Right cardiac atrium (tissue), 5 donors: ENCODE measurements at regions not wholly inside any gene's neighbourhood (a gene's known extent, or its start where the extent isn't known, plus 50 kb on each side); places are given as distances from the start of the nearest gene placed in this dataset.

Experiments used
- ATAC-seq, 2 donors: fragments of 200-7000 bp; cut with Tn5 transposase; one replicate each; pipeline versions ENCODE4 v1.8.0 to v1.9.1; 2020; ENCODE audit warnings: moderate library complexity in 2 of 2, mild to moderate bottlenecking in 1 of 2
- DNase-seq, 3 donors: peaks; one replicate each; pipeline ENCODE4 v3.0.0-alpha.2; 2020
- H3K27ac ChIP-seq: one replicate; pipeline ENCODE4 v1.5.1; 2013; ENCODE audit warnings: mild to moderate bottlenecking, low read length, control low read depth, moderate library complexity
- H3K27me3 ChIP-seq: one replicate; pipeline ENCODE4 v1.6.1; 2013; ENCODE audit not compliant: control insufficient read depth, insufficient read depth
- H3K4me1 ChIP-seq: one replicate; pipeline ENCODE4 v1.6.1; 2013; ENCODE audit warnings: low read length; ENCODE audit not compliant: control insufficient read depth, insufficient read depth
- H3K4me3 ChIP-seq: one replicate; pipeline ENCODE4 v1.5.1; 2013; ENCODE audit warnings: low read length, control low read depth
- H3K9me3 ChIP-seq: one replicate; pipeline ENCODE4 v1.6.1; 2013; ENCODE audit warnings: low read length; ENCODE audit not compliant: control insufficient read depth
- WGBS: extraction: QIAGEN DNeasy Blood & Tissue Kit; methylation state at CpG from one replicate; pipeline ENCODE4 v1.1.7; 2013; 5-methylcytosine and 5-hydroxymethylcytosine counted together
- intact Hi-C, 4 donors: fragments of 100-400 bp; cut with DNase I; formaldehyde crosslinking; loops; one replicate each; pipeline versions ENCODE4 v1.11.0 to v1.14.0; 2022 to 2023
- donor health status: healthy with polysubstance abuse.
- donor health status: DM: no; HTN: yes; CAD: no.
- donor health status: DM: no; HTN: no; CAD: no.
- donor health status: DM: no; HTN: yes; CAD: no; lungs with severe emphysema.
- donor health status: DM: yes; HTN: yes; CAD: no.

GRCh38 chr3:153445817-153446216, 283.8 kb downstream of the RAP2B start:
- ATAC-seq (no peak), DNase-seq (no peak)
- Histone ChIP-seq H3K4me3 (no peak overlapping the region), H3K9me3 (no peaks in the 10 kb centered on the region), H3K27me3 (no peaks in the 10 kb centered on the region), H3K4me1 (no peaks in the 10 kb centered on the region), H3K27ac (no peak overlapping the region)
- 92% methylated on average over 2 of the region's 2 CpGs for WGBS
- intact Hi-C loops = no loop called here

GRCh38 chr3:153448151-153448829, 286.3 kb downstream of the RAP2B start:
- ATAC-seq (peak in 1 of 2 donors; percentile 83), DNase-seq (peak in 2 of 3 donors; percentile 51 to 73)
- no peaks in the 10 kb centered on the region for H3K9me3 ChIP-seq
- intact Hi-C loops = no loop called here
- 46% methylated on average over 5 of the region's 5 CpGs for WGBS
- no peak overlapping the region for H3K27ac ChIP-seq
- H3K27me3 ChIP-seq = no peaks in the 10 kb centered on the region
- H3K4me3 ChIP-seq = no peak overlapping the region
- no peaks in the 10 kb centered on the region for H3K4me1 ChIP-seq

DNA sequence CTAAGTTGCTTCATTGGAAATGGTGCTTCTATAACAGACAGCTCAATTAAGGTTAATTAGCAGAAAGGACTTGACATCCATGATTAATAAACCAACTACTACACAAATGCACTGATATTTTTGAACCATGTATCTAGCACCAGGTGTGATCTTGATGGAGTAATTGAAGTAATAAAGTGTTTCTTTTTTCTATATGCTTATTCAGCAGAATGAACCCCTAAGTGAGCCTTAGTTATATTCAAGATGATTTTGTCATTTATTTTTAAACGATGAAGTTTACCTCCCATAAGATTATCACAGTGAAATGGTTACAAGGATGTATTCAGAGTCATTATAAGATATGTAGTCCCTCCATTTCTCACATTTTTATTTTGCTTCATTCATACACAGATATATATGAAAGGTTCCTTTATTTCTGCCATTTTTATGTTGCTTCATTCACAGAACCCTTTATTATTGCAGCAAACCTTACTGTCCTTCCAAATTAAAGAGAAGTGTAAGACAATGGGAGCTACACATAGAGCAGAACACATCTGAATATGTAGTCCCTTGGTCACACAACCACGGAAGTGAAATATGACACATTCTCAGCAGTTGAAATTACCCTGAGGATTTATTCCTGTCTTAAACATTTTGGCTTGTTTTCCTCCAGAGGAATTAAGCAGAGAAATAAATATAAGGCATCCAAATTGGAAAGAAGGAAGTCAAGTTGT, 295.0 kb downstream of the RAP2B start:
- intact Hi-C loops = no loop called here
- no peak for DNase-seq
- 58% methylated on average over 2 of the region's 2 CpGs for WGBS
- Histone ChIP-seq H3K9me3 (no peaks in the 10 kb centered on the region), H3K4me1 (no peaks in the 10 kb centered on the region), H3K4me3 (no peak overlapping the region), H3K27ac (no peak overlapping the region), H3K27me3 (no peaks in the 10 kb centered on the region)
- no peak for ATAC-seq

DNA sequence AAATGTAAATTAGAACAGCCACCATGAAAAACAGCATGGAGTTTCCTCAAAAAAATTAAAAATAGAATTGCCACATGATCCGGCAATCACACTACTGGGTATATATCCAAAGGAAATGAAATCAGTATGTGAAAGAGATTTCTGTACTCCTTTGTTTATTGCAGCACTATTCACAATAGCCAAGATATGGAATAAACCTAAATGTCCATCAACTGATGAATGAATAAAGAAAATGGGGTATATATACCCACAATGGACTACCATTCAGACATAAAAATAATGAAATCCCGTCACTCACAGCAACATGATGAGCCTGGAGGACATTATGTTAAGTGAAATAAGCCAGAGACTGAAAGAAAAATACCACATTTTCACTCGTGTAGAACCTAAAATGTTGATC, 296.9 kb downstream of the RAP2B start:
- Histone ChIP-seq H3K9me3 (no peaks in the 10 kb centered on the region), H3K27ac (no peak overlapping the region), H3K27me3 (no peaks in the 10 kb centered on the region), H3K4me3 (no peak overlapping the region), H3K4me1 (no peaks in the 10 kb centered on the region)
- 59% methylated on average over 3 of the region's 3 CpGs for WGBS
- intact Hi-C loops = no loop called here
- ATAC-seq (no peak), DNase-seq (no peak)

GRCh38 chr3:153462545-153462944, 300.5 kb downstream of the RAP2B start:
- no peak for ATAC-seq
- no peak overlapping the region for H3K27ac ChIP-seq
- 86% methylated on average over 1 of the region's 1 CpG for WGBS
- no peak for DNase-seq
- H3K27me3 ChIP-seq = no peaks in the 10 kb centered on the region
- H3K9me3 ChIP-seq = no peaks in the 10 kb centered on the region
- H3K4me1 ChIP-seq = no peaks in the 10 kb centered on the region
- intact Hi-C loops = no loop called here
- H3K4me3 ChIP-seq = no peak overlapping the region

- Histone ChIP-seq H3K27me3 (no peaks in the 10 kb centered on the region), H3K4me1 (no peaks in the 10 kb centered on the region), H3K4me3 (no peak overlapping the region), H3K9me3 (no peaks in the 10 kb centered on the region), H3K27ac (no peak overlapping the region)
- intact Hi-C loops = no loop called here
- ATAC-seq (no peak), DNase-seq (no peak)
- WGBS = 73% methylated on average over 3 of the region's 3 CpGs
Observed at GRCh38 chr3:153463895-153464294, 301.9 kb downstream of the RAP2B start.

- no peak overlapping the region for H3K27ac ChIP-seq
- ATAC-seq (no peak), DNase-seq (no peak)
- no peak overlapping the region for H3K4me3 ChIP-seq
- no peaks in the 10 kb centered on the region for H3K9me3 ChIP-seq
- H3K27me3 ChIP-seq = no peaks in the 10 kb centered on the region
- WGBS = 98% methylated on average over 1 of the region's 1 CpG
- H3K4me1 ChIP-seq = no peaks in the 10 kb centered on the region
- intact Hi-C loops = no loop called here
Observed at GRCh38 chr3:153469162-153469561, 307.1 kb downstream of the RAP2B start.

DNA sequence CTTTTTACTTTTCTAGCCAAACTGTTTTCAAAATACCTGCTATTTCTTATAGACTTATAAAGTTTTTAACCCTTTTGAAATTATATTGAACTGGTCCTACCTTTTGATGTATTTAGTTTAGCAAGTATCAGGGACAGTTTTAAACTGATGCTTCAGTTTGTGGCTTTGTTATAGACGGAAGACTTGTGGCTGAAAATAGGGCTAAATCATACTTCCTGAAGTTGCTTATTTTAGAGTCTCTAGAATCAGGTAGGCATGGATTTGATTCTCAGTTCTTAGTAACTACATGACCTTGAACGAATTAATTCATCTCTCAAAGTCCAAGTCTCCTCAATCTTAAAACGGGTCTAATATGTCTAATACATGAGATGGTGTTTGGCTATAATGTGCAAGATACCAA, 322.8 kb downstream of the RAP2B start:
- ATAC-seq = no peak
- 75% methylated on average over 3 of the region's 3 CpGs for WGBS
- DNase-seq = no peak

GRCh38 chr3:153495422-153495821, 333.4 kb downstream of the RAP2B start:
- Histone ChIP-seq H3K4me3 (no peak overlapping the region), H3K27ac (no peak overlapping the region), H3K27me3 (no peaks in the 10 kb centered on the region), H3K4me1 (no peaks in the 10 kb centered on the region), H3K9me3 (no peaks in the 10 kb centered on the region)
- intact Hi-C loops = no loop called here
- DNase-seq (no peak), ATAC-seq (no peak)

More for the DNA sequence above, 322.8 kb downstream of the RAP2B start:
- Histone ChIP-seq H3K4me3 (no peak overlapping the region), H3K27me3 (no peaks in the 10 kb centered on the region), H3K4me1 (no peaks in the 10 kb centered on the region), H3K9me3 (no peaks in the 10 kb centered on the region), H3K27ac (no peak overlapping the region)
- intact Hi-C loops = no loop called here

GRCh38 chr3:153502682-153503081, 340.7 kb downstream of the RAP2B start:
- intact Hi-C loops = no loop called here
- no peak for ATAC-seq
- WGBS = 93% methylated on average over 1 of the region's 1 CpG

GRCh38 chr3:153503873-153504272, 341.8 kb downstream of the RAP2B start:
- no peak for ATAC-seq
- WGBS = 95% methylated on average over 7 of the region's 7 CpGs

More at GRCh38 chr3:153502682-153503081, 340.7 kb downstream of the RAP2B start:
- no peaks in the 10 kb centered on the region for H3K9me3 ChIP-seq
- no peak for DNase-seq
- H3K4me3 ChIP-seq = no peak overlapping the region
- no peak overlapping the region for H3K27ac ChIP-seq
- no peaks in the 10 kb centered on the region for H3K4me1 ChIP-seq
- no peaks in the 10 kb centered on the region for H3K27me3 ChIP-seq

More at GRCh38 chr3:153503873-153504272, 341.8 kb downstream of the RAP2B start:
- no peak for DNase-seq
- Histone ChIP-seq H3K9me3 (no peaks in the 10 kb centered on the region), H3K4me1 (no peaks in the 10 kb centered on the region), H3K4me3 (no peak overlapping the region), H3K27ac (no peak overlapping the region), H3K27me3 (no peaks in the 10 kb centered on the region)
- intact Hi-C loops = no loop called here
